Cardiac muscle cell (in vitro differentiated cells and primary cell): ENCODE measurements at regions not wholly inside any gene's neighbourhood (a gene's known extent, or its start where the extent isn't known, plus 50 kb on each side); places are given as distances from the start of the nearest gene placed in this dataset.

Experiments
- DNase-seq, 2 donors: peaks; one replicate each; pipeline versions ENCODE4 v3.0.0 to v3.0.0-alpha.2; 2010 to 2017; ENCODE audit warnings: low read depth in 1 of 2, low spot score in 1 of 2
- H3K27ac ChIP-seq: fragments of 200-600 bp; sonication (generic); 2 replicates; pipeline ENCODE4 v1.5.1; 2016
- H3K27me3 ChIP-seq: fragments of 200-600 bp; sonication (generic); 2 replicates; pipeline ENCODE4 v1.6.0; 2016; ENCODE audit warnings: control low read depth
- H3K36me3 ChIP-seq: fragments of 200-600 bp; sonication (generic); 2 replicates; pipeline ENCODE4 v1.5.1; 2016; ENCODE audit warnings: control low read depth
- H3K4me1 ChIP-seq: fragments of 200-600 bp; sonication (generic); 2 replicates; pipeline ENCODE4 v1.8.1; 2017; ENCODE audit warnings: low read depth, mild to moderate bottlenecking, mixed run types
- H3K4me3 ChIP-seq: fragments of 200-600 bp; sonication (generic); 2 replicates; pipeline ENCODE4 v1.5.1; 2016; ENCODE audit warnings: mild to moderate bottlenecking
- H3K9me3 ChIP-seq: fragments of 200-600 bp; sonication (generic); 2 replicates; pipeline ENCODE4 v1.5.1; 2017; ENCODE audit warnings: low read depth, mild to moderate bottlenecking, control low read depth
- CTCF ChIP-seq: IDR thresholded peaks from 2 replicates; pipeline ENCODE4 v1.5.1; 2012; ENCODE audit warnings: low read depth, mild to moderate bottlenecking, low read length

- no peak for DNase-seq
- no peak for TF ChIP-seq CTCF
- H3K4me3 ChIP-seq, result no peak overlapping the region
- H3K4me1 ChIP-seq, result no peaks in the 10 kb centered on the region
- no peak overlapping the region for H3K27ac ChIP-seq
- no peaks in the 10 kb centered on the region for H3K9me3 ChIP-seq
- H3K27me3 ChIP-seq, result no peaks in the 10 kb centered on the region
- no peaks in the 10 kb centered on the region for H3K36me3 ChIP-seq
These were observed 158.0 kb upstream of the TWIST2 start for GRCh38 chr2:238689871-238690389.

- Histone ChIP-seq H3K4me1 (no peaks in the 10 kb centered on the region), H3K4me3 (no peak overlapping the region), H3K36me3 (no peaks in the 10 kb centered on the region), H3K27me3 (no peaks in the 10 kb centered on the region), H3K9me3 (no peaks in the 10 kb centered on the region), H3K27ac (no peak overlapping the region)
- no peak for TF ChIP-seq CTCF
- no peak for DNase-seq
These were observed 157.4 kb upstream of the TWIST2 start for GRCh38 chr2:238690511-238690910.

- Histone ChIP-seq H3K27me3 (no peaks in the 10 kb centered on the region), H3K27ac (no peak overlapping the region), H3K4me1 (no peaks in the 10 kb centered on the region), H3K36me3 (no peaks in the 10 kb centered on the region), H3K9me3 (no peaks in the 10 kb centered on the region), H3K4me3 (no peak overlapping the region)
- TF ChIP-seq CTCF, result no peak
- no peak for DNase-seq
These were observed 156.0 kb upstream of the TWIST2 start for GRCh38 chr2:238691596-238692491.

- Histone ChIP-seq H3K27ac (no peak overlapping the region), H3K9me3 (no peaks in the 10 kb centered on the region), H3K36me3 (no peaks in the 10 kb centered on the region), H3K4me3 (no peak overlapping the region), H3K4me1 (no peaks in the 10 kb centered on the region), H3K27me3 (no peaks in the 10 kb centered on the region)
- DNase-seq, result no peak
- no peak for TF ChIP-seq CTCF
These were observed 155.3 kb upstream of the TWIST2 start for GRCh38 chr2:238692562-238692961.

GRCh38 chr2:238693337-238694093, 154.4 kb upstream of the TWIST2 start:
- TF ChIP-seq CTCF, result no peak
- H3K9me3 ChIP-seq, result no peaks in the 10 kb centered on the region
- no peaks in the 10 kb centered on the region for H3K36me3 ChIP-seq
- no peak overlapping the region for H3K4me3 ChIP-seq
- no peak overlapping the region for H3K27ac ChIP-seq
- no peak for DNase-seq
- H3K4me1 ChIP-seq, result no peaks in the 10 kb centered on the region
- H3K27me3 ChIP-seq, result no peaks in the 10 kb centered on the region
